B cell (primary cell): ENCODE measurements at regions not wholly inside any gene's neighbourhood (a gene's known extent, or its start where the extent isn't known, plus 50 kb on each side); places are given as distances from the start of the nearest gene placed in this dataset.

Experiments
- ATAC-seq: fragments of 200-7000 bp; cut with Tn5 transposase; one replicate; pipeline ENCODE4 v1.10.0; 2021; ENCODE audit warnings: low read depth, mild to moderate bottlenecking, moderate number of reproducible peaks, moderate library complexity
- CTCF ChIA-PET: fragments of 350-600 bp; sonication (Branson Sonifier 250); formaldehyde crosslinking; loops from one replicate; lab custom pipeline; 2021; ENCODE audit warnings: antibody characterized with exemption, inconsistent platforms; lab: Charles Lee
- POLR2A ChIA-PET: fragments of 350-600 bp; sonication (Branson Sonifier 250); formaldehyde crosslinking; loops from one replicate; lab custom pipeline; 2021; ENCODE audit warnings: antibody characterized with exemption; lab: Charles Lee
- DNase-seq: peaks from one replicate; pipeline ENCODE4 v3.0.0; 2013
- H2AFZ ChIP-seq: 2 replicates; pipeline ENCODE4 v1.6.1; 2012; ENCODE audit warnings: mild to moderate bottlenecking, low read depth, low read length; ENCODE audit not compliant: insufficient read depth, poor library complexity, severe bottlenecking
- H3K27ac ChIP-seq, 2 donors: 1 replicate in 1 of 2; 2 replicates in 1 of 2; pipeline ENCODE4 v1.5.1; 2012 to 2013; ENCODE audit warnings: low read length in 2 of 2, mild to moderate bottlenecking in 2 of 2, moderate library complexity in 1 of 2
- H3K27me3 ChIP-seq, 4 experiments: fragments of 200-600 bp in 1 of 4; sonication (generic) in 1 of 4; replicated peaks in 1 of 4; 1 replicate in 2 of 4; 2 replicates in 2 of 4; pipeline versions ENCODE4 v1.6.1 to v1.7.0; 2013 to 2016; ENCODE audit warnings: low read length in 3 of 4, mild to moderate bottlenecking in 2 of 4, mixed read lengths in 1 of 4, moderate library complexity in 1 of 4; ENCODE audit not compliant: insufficient read depth in 4 of 4, control insufficient read depth in 3 of 4; ENCODE audit errors: control extremely low read depth in 1 of 4
- H3K36me3 ChIP-seq, 2 experiments: replicated peaks in 1 of 2; 1 replicate in 1 of 2; 2 replicates in 1 of 2; pipeline versions ENCODE4 v1.6.1 to v1.7.1; 2013; ENCODE audit warnings: low read length in 1 of 2; ENCODE audit not compliant: insufficient read depth in 2 of 2, control insufficient read depth in 1 of 2; ENCODE audit errors: control extremely low read depth in 1 of 2, extremely low read depth in 1 of 2
- H3K4me1 ChIP-seq, 2 donors: fragments of 200-600 bp in 1 of 2; sonication (generic) in 1 of 2; 1 replicate in 1 of 2; 2 replicates in 1 of 2; pipeline versions ENCODE4 v1.5.1 to v1.6.1; 2013 to 2017; ENCODE audit warnings: low read length in 2 of 2; ENCODE audit not compliant: control insufficient read depth in 2 of 2, insufficient read depth in 2 of 2
- H3K4me2 ChIP-seq: replicated peaks from 2 replicates; pipeline ENCODE3; 2012; ENCODE audit warnings: mild to moderate bottlenecking, low read depth, low read length; ENCODE audit not compliant: poor library complexity, severe bottlenecking
- H3K4me3 ChIP-seq, 5 experiments: fragments of 200-600 bp in 1 of 5; sonication (generic) in 1 of 5; 1 replicate in 3 of 5; 2 replicates in 2 of 5; pipeline versions ENCODE4 v1.5.1 to v1.7.0; 2011 to 2016; ENCODE audit warnings: low read length in 4 of 5, mild to moderate bottlenecking in 4 of 5, low read depth in 2 of 5, control low read depth in 1 of 5, moderate library complexity in 1 of 5; ENCODE audit not compliant: insufficient read depth in 1 of 5; ENCODE audit errors: control extremely low read depth in 1 of 5, extremely low read depth in 1 of 5
- H3K79me2 ChIP-seq: fragments of 200-600 bp; sonication (generic); one replicate; pipeline ENCODE4 v1.6.0; 2016; ENCODE audit warnings: low read length; ENCODE audit not compliant: control insufficient read depth, insufficient read depth
- H3K9ac ChIP-seq: fragments of 200-600 bp; sonication (generic); 2 replicates; pipeline ENCODE4 v1.6.1; 2017; ENCODE audit warnings: mild to moderate bottlenecking, low read length, moderate library complexity
- H3K9me3 ChIP-seq, 3 donors: one replicate each; pipeline versions ENCODE4 v1.6.1 to v1.7.1; 2013; ENCODE audit warnings: low read length in 2 of 3; ENCODE audit not compliant: control insufficient read depth in 2 of 3, insufficient read depth in 1 of 3; ENCODE audit errors: control extremely low read depth in 1 of 3
- H4K20me1 ChIP-seq: 2 replicates; pipeline ENCODE4 v1.6.0; 2012; ENCODE audit warnings: mild to moderate bottlenecking, low read length; ENCODE audit not compliant: insufficient read depth, control insufficient read depth, poor library complexity, severe bottlenecking
- H3K27ac Mint-ChIP-seq: one replicate; pipeline ENCODE4 v1.8.0; 2021; ENCODE audit warnings: mixed read lengths
- H3K27me3 Mint-ChIP-seq: one replicate; pipeline ENCODE4 v1.8.0; 2021; ENCODE audit warnings: mixed read lengths
- H3K4me1 Mint-ChIP-seq: one replicate; pipeline ENCODE4 v1.8.0; 2021; ENCODE audit warnings: mixed read lengths
- H3K4me3 Mint-ChIP-seq: one replicate; pipeline ENCODE4 v1.8.0; 2021; ENCODE audit warnings: mixed read lengths
- H3K9me3 Mint-ChIP-seq: one replicate; pipeline ENCODE4 v1.8.0; 2022; ENCODE audit warnings: mixed read lengths; ENCODE audit not compliant: insufficient read depth
- EZH2 ChIP-seq: IDR thresholded peaks from 2 replicates; pipeline ENCODE4 v1.6.1; 2012; ENCODE audit warnings: borderline replicate concordance, low read depth, mild to moderate bottlenecking, moderate library complexity, low read length; ENCODE audit not compliant: insufficient read depth, poor library complexity, severe bottlenecking
- WGBS: methylation state at CpG from one replicate; pipeline ENCODE4 v1.1.5; 2013; ENCODE audit warnings: missing lambda C conversion rate; ENCODE audit not compliant: insufficient coverage; 5-methylcytosine and 5-hydroxymethylcytosine counted together
- intact Hi-C: fragments of 100-400 bp; cut with micrococcal nuclease; formaldehyde crosslinking; loops from one replicate; pipeline ENCODE4 v1.10.0; 2022
- TF ChIP-seq, protein P1 (sequence below): fragments of 200-600 bp; IDR thresholded peaks from one replicate; pipeline ENCODE4 v1.8.0; 2022; ENCODE audit warnings: antibody characterized with exemption, mild to moderate bottlenecking

DNA sequence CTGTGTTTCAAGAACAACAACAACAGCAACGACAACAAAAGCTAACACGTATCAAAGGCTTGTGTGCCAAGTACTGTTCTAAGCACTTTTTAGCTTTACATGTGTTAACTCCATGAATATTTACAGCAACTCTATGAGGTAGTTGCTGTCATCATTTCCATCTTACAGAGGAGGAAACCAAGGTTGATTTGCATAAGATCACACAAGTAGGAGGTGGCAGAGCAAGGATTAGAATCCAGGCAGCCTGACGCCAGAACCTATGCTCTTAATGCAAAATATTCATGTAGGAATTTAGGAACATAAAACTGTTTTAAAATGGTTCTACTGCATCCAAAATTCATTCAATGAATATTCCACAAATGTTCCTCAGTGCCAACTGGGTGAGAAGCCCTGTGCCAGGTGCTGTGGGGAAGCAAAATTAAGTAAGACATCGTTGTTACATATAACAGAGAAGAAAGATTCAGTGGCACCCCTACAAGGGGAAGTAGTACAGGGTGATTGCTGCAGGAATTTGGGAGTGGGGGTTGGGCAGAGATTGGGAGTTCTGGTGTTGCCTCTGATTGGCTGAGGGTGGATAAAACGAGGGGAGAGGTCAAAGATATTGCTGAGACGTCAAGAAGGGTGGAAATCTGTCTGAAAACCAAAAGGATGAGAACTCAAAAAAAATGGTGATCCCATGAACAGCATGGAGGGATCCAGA lies 86.1 kb upstream of the ARHGAP20 start:
- CTCF ChIA-PET = interaction anchor here (0.6 kb wide), 1 partner anchor 46 kb away, joined by 3 read pairs; no protein-coding TSS in a partner anchor
- no peak overlapping the region for H3K27ac Mint-ChIP-seq

DNA sequence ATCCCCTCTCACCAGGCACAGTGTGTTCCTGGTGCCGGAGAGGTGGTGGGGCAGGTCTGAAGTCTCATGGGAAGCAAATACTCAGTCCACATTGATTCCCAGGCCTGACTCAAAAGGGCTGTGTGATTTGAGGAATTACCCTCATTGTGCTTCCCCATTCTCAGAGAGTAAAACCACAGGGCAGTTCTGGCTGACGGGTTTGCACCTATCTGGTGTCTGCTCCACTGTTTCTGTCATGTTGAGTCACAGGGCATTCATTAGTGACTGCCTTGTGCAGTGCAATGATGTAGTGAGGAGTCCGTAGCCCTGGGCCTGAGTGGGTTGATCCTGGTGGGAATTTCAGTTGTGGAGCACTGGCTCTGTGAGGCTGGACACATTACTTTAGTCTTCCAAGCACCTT lies 85.2 kb upstream of the ARHGAP20 start:
- intact Hi-C loops = no loop called here
- H3K27ac Mint-ChIP-seq = no peak overlapping the region
- TF ChIP-seq, protein P1, sequence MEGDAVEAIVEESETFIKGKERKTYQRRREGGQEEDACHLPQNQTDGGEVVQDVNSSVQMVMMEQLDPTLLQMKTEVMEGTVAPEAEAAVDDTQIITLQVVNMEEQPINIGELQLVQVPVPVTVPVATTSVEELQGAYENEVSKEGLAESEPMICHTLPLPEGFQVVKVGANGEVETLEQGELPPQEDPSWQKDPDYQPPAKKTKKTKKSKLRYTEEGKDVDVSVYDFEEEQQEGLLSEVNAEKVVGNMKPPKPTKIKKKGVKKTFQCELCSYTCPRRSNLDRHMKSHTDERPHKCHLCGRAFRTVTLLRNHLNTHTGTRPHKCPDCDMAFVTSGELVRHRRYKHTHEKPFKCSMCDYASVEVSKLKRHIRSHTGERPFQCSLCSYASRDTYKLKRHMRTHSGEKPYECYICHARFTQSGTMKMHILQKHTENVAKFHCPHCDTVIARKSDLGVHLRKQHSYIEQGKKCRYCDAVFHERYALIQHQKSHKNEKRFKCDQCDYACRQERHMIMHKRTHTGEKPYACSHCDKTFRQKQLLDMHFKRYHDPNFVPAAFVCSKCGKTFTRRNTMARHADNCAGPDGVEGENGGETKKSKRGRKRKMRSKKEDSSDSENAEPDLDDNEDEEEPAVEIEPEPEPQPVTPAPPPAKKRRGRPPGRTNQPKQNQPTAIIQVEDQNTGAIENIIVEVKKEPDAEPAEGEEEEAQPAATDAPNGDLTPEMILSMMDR = no peak
- TF ChIP-seq EZH2 = no peak
- Histone ChIP-seq H3K9me3 (no peaks in the 10 kb centered on the region), H3K36me3 (no peaks in the 10 kb centered on the region), H3K4me3 (no peak overlapping the region), H3K79me2 (no peaks in the 10 kb centered on the region), H4K20me1 (no peaks in the 10 kb centered on the region), H3K9ac (no peak overlapping the region), H2AFZ (no peak overlapping the region), H3K27me3 (no peaks in the 10 kb centered on the region), H3K27ac (no peak overlapping the region), H3K4me1 (peaks cover 14 to 19% of the 10 kb centered on the region in 2 donors), H3K4me2 (peak overlapping the region; percentile 0)
- POLR2A ChIA-PET = no interaction called here
- H3K4me1 Mint-ChIP-seq = peaks cover 16% of the 10 kb centered on the region
- H3K27me3 Mint-ChIP-seq = peaks cover 5% of the 10 kb centered on the region
- no peaks in the 10 kb centered on the region for H3K9me3 Mint-ChIP-seq
- DNase-seq = peak; percentile 60
- 13% methylated on average over 1 of the region's 3 CpGs for WGBS
- peak; percentile 63 for ATAC-seq
- CTCF ChIA-PET = no interaction called here
- H3K4me3 Mint-ChIP-seq = no peak overlapping the region

More for the DNA sequence above, 86.1 kb upstream of the ARHGAP20 start:
- intact Hi-C loops = no loop called here
- 40% methylated on average over 3 of the region's 6 CpGs for WGBS
- peaks cover 16% of the 10 kb centered on the region for H3K4me1 Mint-ChIP-seq
- H2AFZ ChIP-seq = no peak overlapping the region
- POLR2A ChIA-PET = no interaction called here
- no peaks in the 10 kb centered on the region for H3K27me3 ChIP-seq
- no peaks in the 10 kb centered on the region for H3K9me3 Mint-ChIP-seq
- no peaks in the 10 kb centered on the region for H3K9me3 ChIP-seq
- peak; percentile 10 for ATAC-seq
- no peaks in the 10 kb centered on the region for H4K20me1 ChIP-seq
- H3K36me3 ChIP-seq = no peaks in the 10 kb centered on the region
- peaks cover 14 to 19% of the 10 kb centered on the region in 2 donors for H3K4me1 ChIP-seq
- H3K4me2 ChIP-seq = peak overlapping the region; percentile 4
- no peak overlapping the region for H3K4me3 Mint-ChIP-seq
- no peak overlapping the region for H3K9ac ChIP-seq
- no peak overlapping the region for H3K27ac ChIP-seq
- H3K4me3 ChIP-seq = no peak overlapping the region
- no peaks in the 10 kb centered on the region for H3K79me2 ChIP-seq
- no peak for TF ChIP-seq EZH2
- TF ChIP-seq, protein P1 = no peak
- no peak for DNase-seq
- H3K27me3 Mint-ChIP-seq = peaks cover 5% of the 10 kb centered on the region
